Kidney epithelial cell (primary cell): ENCODE measurements at regions not wholly inside any gene's neighbourhood (a gene's known extent, or its start where the extent isn't known, plus 50 kb on each side); places are given as distances from the start of the nearest gene placed in this dataset.
A peak's percentile ranks its signal among the peaks of the same experiment; 100 is the strongest.

Source experiments
- DNase-seq: peaks from one replicate; pipeline ENCODE4 v3.0.0-alpha.2; 2010; ENCODE audit warnings: low read depth
- H3K27me3 ChIP-seq: 2 replicates; pipeline ENCODE4 v1.6.0; 2011; ENCODE audit warnings: low read length; ENCODE audit not compliant: control insufficient read depth, insufficient read depth
- H3K36me3 ChIP-seq: 2 replicates; pipeline ENCODE4 v1.5.1; 2011; ENCODE audit warnings: low read length; ENCODE audit not compliant: control insufficient read depth, insufficient read depth
- H3K4me3 ChIP-seq: 2 replicates; pipeline ENCODE4 v1.5.1; 2011; ENCODE audit warnings: low read depth, mild to moderate bottlenecking, control low read depth, low read length
- TF ChIP-seq, protein P1 (sequence below): IDR thresholded peaks from 2 replicates; pipeline ENCODE4 v1.5.1; 2011; ENCODE audit warnings: mild to moderate bottlenecking, moderate library complexity, low read length, control low read depth, inconsistent platforms; ENCODE audit not compliant: insufficient read depth, poor library complexity, severe bottlenecking

DNA sequence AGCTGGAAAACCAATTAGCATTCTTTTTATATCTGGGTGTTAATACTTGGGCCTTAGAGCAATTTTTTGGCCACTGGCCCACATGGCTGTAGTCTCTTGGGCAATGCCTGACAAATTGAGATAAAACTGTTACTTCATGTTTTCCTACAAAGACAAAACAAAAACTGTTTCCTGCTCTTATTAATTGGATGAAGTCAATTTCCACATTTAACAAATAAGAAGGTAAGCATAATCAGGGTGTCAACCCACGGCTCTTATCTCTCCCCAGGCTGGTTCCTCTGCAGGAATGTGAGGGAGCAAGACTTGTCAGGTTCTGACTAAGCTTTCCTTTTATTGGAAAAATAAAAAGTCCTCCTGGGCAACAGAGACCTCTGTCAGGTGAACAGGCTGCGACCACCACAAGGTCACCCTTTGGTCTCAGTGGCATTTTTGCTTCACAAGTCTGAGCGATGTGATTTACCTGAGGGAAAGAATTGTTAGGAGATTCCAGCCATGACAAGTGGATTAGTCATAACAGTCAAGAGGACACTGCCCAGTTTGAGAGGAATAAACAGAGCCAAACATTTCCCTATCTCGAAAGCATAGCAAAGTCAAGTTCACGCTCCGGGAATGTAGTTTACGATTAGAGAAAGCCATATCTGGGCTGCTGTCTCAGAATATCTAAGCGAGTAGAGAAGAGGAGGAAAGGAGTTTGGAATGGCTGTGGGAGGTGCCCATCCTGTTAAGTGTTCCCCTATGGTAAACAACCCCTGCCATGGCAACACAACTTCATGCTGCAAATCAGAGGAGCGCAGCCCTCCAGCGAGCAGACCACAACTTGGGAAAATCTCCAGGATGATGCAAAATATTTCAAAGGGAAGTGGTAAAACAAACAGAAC is 144.4 kb downstream of the TES start:
- no peak overlapping the region for H3K4me3 ChIP-seq
- TF ChIP-seq, protein P1, sequence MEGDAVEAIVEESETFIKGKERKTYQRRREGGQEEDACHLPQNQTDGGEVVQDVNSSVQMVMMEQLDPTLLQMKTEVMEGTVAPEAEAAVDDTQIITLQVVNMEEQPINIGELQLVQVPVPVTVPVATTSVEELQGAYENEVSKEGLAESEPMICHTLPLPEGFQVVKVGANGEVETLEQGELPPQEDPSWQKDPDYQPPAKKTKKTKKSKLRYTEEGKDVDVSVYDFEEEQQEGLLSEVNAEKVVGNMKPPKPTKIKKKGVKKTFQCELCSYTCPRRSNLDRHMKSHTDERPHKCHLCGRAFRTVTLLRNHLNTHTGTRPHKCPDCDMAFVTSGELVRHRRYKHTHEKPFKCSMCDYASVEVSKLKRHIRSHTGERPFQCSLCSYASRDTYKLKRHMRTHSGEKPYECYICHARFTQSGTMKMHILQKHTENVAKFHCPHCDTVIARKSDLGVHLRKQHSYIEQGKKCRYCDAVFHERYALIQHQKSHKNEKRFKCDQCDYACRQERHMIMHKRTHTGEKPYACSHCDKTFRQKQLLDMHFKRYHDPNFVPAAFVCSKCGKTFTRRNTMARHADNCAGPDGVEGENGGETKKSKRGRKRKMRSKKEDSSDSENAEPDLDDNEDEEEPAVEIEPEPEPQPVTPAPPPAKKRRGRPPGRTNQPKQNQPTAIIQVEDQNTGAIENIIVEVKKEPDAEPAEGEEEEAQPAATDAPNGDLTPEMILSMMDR, result no peak
- H3K36me3 ChIP-seq, result no peaks in the 10 kb centered on the region
- no peaks in the 10 kb centered on the region for H3K27me3 ChIP-seq
- peak; percentile 94 for DNase-seq

GRCh38 chr7:116355424-116355765 is 144.1 kb upstream of the CAV2 start:
- Histone ChIP-seq H3K36me3 (no peaks in the 10 kb centered on the region), H3K4me3 (no peak overlapping the region), H3K27me3 (no peaks in the 10 kb centered on the region)
- TF ChIP-seq, protein P1, result no peak
- DNase-seq, result no peak

DNA sequence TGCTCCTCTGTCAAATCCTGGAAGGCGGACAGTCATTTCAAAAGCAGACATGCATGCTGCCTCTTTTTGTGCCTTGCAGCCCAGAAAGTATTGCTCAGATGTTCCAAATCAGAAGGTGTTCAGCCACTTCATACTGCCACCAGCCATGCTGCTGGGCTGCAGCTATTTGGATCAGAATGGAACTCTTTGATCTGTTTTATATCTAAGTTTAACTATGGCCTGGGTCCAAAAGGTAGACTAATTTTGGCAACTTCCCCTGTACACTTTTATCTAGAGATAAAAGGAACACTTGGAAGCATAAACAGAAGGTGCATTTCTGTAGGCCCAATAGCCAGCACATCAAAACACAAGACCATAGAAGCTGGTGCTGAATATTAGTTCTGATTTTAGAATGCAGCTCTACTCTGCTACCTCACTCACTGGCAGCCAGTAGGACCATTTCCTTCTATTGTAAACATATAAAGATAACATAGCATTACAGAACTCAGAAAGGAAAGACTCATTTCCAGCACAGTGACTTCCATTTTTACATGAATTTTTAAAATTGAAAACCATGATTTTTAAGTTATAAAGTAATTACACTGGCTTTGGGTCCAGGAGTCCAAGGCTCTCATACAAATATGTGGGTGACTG is 143.1 kb upstream of the CAV2 start:
- no peak overlapping the region for H3K4me3 ChIP-seq

DNA sequence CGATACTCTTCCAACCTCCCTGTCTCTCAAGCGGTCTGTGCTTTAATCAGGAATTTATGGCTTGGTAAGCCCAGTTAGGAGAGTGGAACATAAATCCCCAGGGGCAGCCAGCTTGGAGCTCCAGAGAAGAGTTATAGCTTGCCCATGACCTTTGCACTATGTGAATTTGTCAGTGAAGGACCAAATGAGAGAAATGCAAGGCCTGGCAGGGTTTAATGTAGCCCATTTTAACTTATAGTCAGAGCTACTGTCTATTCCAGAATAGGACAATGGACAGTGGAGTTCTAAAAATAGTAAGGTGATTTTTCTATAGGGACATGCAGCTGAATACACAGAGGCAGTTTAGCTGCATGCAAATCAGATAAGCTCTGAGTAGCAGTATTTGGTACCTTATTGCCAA is 142.6 kb upstream of the CAV2 start:
- DNase-seq, result no peak
- Histone ChIP-seq H3K27me3 (no peaks in the 10 kb centered on the region), H3K36me3 (no peaks in the 10 kb centered on the region), H3K4me3 (no peak overlapping the region)
- TF ChIP-seq, protein P1, result no peak

More for the DNA sequence above, 143.1 kb upstream of the CAV2 start:
- Histone ChIP-seq H3K27me3 (no peaks in the 10 kb centered on the region), H3K36me3 (no peaks in the 10 kb centered on the region)
- TF ChIP-seq, protein P1, result no peak
- no peak for DNase-seq

- TF ChIP-seq, protein P1, result no peak
- H3K27me3 ChIP-seq, result no peaks in the 10 kb centered on the region
- peak; percentile 28 for DNase-seq
Observed at GRCh38 chr7:116357781-116358670, 141.5 kb upstream of the CAV2 start.

More at GRCh38 chr7:116357781-116358670, 141.5 kb upstream of the CAV2 start:
- H3K4me3 ChIP-seq, result no peak overlapping the region
- no peaks in the 10 kb centered on the region for H3K36me3 ChIP-seq
